Activated CD8-positive, alpha-beta memory T cell treated with anti-CD3 and anti-CD28 coated beads, Interleukin-2, amount 50 U/mL, for 1 hour (primary cell): ENCODE measurements at regions not wholly inside any gene's neighbourhood (a gene's known extent, or its start where the extent isn't known, plus 50 kb on each side); places are given as distances from the start of the nearest gene placed in this dataset.
A peak's percentile ranks its signal among the peaks of the same experiment; 100 is the strongest.

Experiments used
- DNase-seq: peaks from one replicate; pipeline ENCODE4 v3.0.0-alpha.2; 2020; ENCODE audit errors: extremely low read depth

DNA sequence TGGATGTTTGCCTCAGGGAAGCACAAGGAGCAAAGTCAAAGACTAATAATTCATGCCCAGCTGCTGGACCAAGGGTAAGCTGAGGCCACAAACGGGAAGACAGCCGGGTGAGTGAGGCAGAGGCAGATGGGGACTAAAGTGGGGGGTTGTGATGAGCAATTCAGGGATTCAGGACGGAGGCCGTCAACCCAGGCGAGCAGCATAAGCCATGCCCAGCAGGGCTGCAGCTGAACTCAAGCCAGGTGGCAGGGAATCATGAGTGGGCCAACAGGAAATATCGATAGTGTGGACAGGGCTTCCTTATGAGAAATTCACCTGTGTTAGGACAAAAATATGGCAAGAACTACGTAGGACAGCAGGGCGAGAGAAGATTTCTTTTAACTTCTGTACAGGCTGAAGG is 246.8 kb downstream of the CDC5L start:
- DNase-seq = no peak

DNA sequence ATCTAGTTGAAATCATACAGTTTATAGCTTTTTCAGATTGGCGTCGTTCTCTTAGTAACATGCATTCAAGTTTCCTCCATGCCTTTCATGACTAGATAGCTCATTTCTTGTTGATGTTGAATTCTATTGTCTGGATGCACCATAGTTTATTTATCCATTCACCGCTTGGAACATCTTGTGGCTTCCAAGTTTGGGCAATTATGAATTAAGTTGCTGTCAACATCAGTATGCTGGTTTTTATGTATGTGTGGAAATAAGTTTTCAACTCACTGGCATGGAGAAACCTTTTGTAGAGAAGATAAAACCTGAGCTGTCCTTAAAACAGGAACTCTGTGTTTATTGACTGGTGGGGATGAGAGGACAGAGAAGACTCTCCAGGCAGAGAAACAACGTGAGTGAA is 248.0 kb downstream of the CDC5L start:
- no peak for DNase-seq

DNA sequence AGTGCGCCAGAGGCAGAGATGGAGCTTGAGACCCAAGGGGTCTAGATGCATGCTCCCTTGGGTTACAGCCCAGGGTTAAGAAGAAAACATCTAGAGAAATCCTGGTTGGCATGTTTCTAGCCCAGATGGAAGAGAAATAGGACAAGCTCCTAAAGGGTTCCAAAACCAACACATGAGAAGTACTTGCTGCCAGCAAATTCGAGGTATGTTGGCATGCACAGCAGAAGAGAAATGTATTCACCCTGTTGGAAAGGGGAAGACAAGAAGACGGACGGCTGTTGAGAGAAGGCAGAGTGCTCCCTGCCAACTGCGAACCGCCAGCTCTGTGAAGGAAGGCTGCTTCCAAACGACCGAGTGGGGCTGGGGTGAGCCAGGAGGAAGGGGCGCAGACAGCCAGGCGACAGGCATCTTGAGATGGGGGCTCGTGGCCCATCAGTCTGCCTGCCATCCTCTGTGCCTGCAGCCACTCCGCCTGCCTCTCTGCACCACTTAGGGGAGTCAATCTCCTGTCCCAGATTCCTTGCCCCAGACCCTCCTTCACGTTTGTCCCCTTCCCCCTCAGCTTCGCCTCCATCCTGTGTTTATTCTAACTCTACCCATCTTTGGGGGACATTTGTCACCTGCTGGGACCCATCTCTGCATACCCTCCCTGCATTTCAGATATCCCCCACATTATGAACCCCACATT is 249.2 kb downstream of the CDC5L start:
- no peak for DNase-seq

DNA sequence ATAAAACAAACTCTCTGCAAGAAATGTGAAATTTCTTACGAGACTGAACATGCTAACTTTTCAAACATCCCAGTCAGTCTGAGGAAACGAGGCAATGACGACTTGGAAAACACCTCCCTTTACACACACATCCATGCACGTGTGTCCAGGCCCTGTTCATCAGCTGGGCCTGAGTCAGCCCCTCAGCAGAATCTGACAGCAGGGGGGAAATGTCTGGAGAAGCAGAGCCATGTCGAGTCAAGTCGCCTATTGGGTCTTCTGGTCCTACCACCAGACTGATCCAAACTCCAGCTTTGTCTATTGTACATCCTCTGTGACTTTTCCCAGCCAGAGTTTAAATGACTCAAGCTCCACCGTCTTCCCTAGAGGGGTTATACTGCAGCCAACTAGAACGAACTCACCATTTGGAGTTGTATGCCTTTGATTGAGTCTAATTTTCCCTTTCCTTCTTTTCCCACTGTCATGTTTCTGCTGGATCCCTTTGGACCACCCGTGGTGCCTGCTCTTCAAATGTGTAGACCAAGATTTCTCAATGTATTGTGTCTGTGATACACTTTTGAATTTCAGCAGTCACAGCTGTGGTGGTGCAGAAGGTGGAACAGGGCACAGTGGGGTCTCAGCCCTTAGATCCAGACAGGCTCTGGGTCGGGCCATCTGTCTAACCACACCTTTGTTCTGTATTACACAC is 254.0 kb downstream of the CDC5L start:
- no peak for DNase-seq

DNA sequence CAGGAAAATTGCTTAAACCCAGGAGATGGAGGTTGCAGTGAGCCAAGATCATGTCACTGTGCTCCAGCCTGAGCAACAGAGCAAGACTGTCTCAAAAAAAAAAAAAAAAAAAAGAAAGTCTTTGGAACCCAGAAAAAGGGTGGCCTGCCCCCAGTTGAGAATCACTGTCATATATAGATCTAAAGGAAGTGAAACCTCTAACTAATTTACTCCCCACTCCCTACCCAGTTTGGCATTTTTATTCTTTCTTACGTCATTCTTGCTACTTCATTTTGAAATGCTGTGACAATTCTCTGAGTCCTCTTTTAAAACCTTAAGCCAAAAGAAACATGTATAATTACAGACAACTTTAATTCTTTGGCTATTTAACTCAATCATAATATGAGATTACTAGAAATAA is 254.8 kb downstream of the CDC5L start:
- DNase-seq = no peak

DNA sequence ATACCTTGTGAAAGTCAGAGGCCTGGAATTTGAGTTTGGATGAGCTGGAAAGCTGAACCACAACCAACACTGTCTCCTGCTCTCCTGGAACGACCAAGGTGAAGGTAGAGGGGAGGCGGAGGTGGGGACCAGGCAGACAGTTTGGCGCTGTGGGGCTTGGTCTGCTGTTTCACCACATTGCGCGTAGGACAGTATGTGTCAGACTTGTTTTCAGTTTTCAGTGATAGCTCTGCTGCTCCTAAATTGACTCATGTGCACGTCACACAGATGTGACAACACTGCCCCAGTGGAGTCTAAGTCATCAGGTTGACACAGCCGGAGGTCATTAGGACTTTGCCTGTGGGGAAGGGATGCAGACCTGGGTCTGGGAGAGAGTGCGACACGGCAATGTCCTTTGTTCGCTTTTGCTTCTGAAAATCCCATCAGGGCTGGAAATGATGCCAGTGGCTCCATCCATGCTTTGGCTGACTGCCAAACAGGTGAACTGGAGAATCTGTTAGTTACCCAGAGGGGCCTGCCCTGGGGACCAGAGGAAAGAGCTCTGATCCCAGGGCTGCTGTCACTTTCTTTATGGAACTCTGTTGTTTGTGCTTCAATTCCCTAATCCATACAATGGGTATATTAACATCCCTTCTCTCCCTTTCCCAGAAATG is 255.5 kb downstream of the CDC5L start:
- no peak for DNase-seq

DNA sequence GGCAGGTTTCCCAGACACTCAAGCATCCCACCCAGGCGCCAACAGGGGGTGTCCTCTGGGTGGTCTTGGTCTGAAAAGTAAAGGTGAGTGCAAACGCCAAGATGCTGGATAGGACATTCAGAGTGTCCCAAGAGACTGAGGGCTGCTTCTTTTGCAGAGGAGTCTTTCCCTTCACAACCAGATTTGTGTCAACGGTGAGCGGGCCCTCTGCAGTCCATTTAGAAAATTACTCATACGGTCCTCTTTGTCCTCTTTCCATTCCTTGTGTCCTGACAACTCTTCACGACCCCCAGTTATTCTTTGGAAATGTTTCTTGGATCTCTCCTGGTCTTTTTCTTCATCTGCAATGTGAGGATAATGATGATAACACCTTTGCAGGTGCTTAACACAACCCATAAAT is 257.8 kb downstream of the CDC5L start:
- no peak for DNase-seq

DNA sequence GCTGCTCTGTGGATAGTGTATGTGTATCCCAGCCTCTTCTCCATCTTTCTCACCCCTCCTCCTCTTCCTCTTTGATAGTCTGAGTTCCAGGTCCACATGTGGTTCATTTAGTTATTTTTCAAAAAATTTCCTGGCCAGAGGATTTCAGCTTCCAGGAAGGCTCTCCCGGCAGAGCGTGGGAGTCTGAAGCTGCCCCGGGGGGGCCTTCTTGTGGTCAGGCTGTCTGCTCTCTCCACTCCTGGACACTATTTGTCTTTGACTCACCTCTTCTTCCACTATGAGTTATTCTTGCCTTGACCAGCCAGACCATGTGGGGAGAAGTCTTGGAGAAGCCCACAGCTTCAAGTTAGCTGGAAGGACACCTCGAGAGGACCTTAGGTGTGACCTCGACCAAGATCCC is 258.8 kb downstream of the CDC5L start:
- DNase-seq = no peak

DNA sequence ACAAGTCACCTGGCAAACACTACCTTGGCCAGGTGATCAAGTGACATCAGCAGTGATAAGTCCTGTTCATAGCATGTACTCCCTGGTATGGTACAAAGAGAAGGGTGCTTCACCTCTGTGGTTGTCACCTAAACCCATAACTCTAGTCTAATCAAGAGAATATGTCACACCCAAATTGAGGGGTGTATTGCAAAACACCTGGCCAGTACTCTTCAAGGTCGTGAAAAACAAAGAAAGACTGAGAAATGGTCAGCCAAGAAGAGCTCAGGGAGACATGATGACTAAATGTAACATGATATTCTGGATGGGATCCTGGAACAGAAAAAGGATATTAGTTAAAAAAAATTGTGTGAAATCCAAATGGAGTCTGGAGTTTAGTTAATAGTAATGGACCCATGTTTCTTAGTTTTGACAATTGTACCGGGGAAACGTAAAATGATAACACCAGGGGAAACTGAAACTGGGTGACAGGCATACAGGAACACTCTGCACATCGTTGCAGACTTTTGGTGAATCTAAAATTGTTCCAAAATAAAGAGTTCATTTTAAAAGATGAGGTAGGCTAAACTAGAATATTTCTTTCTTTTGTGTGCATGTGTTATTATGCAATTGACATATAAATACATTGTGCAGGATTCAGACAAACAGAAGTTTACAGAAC is 262.0 kb downstream of the CDC5L start:
- DNase-seq = no peak

DNA sequence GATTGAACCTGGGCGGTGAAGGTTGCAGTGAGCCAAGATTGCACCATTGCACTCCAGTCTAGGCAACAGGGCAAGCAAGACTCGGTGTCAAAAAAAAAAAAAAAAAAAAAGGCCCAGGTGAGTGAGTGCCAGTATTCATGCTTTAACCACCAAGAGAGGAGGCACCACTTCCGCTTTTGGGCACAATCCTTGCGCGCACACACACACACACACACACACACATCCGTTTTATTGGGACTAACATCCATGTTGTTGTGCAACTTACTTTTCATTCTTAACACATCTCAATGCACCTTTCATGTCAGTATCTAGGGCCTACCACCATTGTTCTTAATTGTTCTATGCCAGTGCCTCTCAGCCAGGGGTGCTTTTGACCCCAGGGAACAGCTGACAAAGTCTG is 263.0 kb downstream of the CDC5L start:
- DNase-seq = no peak

DNA sequence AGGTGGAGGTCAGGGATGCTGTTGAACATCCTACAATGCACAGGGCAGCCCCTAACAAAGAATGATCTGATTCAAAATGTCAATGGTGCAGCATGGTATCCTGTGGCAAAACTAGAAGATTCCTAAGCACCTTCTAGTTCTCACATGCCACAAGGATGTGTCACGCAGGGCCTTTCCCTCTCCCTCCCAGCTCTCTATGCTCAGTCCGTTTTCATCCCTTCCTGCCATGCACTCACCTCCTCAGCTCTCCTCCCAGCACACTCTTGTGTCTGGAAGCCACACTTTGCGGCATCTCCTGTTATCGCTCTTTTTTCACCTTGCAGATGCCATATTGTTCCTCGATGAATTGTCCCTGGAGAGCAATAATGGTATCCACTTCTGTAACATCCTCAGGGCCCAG is 263.4 kb downstream of the CDC5L start:
- DNase-seq = no peak

DNA sequence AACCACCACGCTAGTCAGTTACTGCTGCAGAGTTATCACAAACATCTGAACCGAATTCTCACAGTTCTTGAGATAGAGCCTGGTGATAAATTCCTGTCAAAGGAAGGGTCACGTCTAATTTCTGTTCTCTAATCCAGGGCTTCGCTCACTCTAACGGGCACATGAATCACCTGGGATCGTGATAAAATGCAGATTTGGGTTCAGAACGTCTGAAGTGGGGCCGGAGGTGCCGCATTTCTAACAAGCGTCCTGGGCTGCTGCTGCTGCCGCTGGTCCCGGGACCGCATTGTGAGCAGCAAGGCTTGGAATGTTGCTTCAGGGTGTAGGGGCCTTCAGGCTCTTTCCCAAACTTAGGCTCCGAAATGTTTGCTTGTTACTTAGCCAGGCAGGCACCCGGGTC is 264.1 kb downstream of the CDC5L start:
- DNase-seq = no peak

DNA sequence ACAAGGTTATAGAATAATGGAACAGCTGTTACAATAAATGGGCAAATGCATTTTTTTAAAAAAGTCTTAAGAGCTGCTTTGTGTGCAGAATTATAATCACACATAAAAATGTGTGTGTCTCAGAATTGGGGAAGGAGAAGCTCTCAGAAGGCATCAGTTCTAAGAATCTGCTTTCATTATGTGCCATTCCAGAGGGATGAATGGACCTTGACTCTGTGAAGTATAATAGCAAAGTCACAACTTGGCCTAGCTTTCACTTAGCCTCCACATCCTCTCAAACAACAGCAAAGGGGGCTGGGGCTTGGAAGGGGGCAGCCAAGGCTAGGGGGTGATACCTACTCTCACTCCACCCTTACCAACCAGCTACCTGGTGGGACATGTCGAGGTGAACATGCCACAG is 265.0 kb downstream of the CDC5L start:
- no peak for DNase-seq

DNA sequence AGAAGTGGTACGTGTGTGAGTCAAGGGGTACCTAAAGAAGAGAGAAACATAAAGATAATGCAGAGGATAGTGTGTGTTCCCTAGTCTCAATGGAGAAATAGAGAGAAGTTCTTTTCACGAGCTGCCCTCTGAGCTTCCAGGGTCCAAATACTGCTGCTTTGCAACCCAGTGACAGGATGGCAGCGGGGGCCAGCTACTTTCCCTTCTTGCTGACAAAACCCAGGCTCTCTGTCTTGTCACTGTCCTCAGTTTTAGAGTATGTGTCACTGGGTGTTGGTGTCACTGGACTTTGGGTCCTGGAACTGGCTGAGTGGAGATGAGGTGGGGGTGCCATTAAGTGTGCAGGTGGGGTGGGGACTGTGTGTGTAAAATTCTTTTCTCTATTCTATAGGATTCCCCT is 265.6 kb downstream of the CDC5L start:
- no peak for DNase-seq

DNA sequence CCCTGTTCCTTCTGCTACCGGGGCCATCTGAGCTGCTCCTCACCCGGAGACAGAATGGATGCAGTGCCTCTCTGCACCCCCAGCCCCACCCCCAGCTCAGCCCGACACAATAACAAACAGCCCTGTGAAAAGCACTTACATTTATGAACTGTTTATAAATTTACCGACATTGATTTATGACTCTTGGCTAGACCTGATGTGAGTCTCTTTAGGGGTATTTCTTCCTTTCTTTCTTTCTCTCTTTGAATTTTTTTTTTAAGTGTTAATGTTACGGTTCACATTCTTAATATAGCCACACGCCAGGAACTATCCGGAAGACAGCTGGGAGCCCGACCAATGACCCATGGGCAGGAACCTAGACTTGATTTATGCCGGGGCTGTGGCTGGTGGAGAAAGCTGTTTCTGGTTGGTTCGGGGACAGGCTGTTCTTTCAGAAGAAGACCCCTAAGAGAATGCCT is 266.3 kb downstream of the CDC5L start:
- DNase-seq = no peak

DNA sequence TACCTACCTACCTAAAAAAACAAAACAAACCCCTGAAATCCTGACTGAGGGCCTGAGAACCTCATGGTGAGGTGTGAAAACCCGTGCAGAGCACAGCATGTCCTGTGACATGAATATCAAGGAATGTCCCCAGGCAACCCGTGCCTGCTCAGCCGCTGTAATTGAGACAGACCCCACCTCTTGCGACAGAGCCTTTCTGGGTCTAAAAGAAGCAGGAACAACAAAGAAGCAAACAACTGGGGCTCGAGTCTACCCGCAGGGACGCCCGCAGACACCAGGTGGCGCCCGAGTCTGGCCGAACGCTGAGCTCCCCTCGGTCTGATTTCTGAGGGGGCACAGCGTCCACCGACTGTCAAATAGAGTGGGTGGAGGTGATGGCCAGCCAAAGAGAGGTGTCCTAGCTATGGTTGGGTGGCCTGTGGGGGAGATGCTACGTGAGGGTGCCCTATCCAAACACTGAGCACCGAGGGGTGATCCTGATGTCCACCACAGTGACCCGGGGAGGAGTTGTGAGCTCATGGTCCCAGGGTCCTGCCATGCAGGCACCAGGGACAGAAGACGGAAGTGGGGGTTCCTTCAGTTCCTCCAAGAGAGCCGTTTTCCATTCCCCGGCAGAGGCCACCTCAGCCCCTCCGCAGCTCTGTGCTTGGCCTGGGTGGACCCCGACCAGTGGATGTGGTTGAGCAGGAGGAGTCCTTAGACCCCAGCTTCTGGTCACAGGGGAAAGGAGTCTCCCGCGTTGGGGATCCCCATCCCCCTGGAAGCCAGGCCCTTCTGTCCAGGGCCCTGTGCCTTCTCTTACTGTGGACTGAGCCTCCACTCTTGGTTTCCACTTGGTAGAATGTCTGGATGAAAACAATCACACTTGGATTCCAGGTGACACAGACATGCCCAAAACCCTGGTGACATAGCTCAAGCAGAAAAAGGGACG is 268.2 kb downstream of the CDC5L start:
- peak; percentile 35 for DNase-seq

DNA sequence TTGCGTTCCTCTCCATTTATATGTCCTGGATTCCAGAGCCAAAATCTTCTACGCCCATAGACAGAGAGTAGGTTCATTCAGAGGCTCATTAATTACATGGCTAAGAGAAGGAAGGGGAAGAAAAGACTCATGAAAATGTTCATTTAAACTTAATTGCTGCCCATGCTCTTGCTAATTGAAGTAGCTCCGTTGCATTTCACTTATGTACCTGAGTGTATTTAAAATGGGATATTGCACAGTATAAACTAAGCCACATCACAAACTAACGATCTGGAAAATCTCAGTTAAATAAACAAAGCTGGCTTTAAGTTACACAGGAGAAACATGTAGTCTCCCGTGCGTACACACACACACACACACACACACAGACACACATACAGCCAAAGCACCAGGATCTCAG is 269.2 kb downstream of the CDC5L start:
- DNase-seq = no peak

DNA sequence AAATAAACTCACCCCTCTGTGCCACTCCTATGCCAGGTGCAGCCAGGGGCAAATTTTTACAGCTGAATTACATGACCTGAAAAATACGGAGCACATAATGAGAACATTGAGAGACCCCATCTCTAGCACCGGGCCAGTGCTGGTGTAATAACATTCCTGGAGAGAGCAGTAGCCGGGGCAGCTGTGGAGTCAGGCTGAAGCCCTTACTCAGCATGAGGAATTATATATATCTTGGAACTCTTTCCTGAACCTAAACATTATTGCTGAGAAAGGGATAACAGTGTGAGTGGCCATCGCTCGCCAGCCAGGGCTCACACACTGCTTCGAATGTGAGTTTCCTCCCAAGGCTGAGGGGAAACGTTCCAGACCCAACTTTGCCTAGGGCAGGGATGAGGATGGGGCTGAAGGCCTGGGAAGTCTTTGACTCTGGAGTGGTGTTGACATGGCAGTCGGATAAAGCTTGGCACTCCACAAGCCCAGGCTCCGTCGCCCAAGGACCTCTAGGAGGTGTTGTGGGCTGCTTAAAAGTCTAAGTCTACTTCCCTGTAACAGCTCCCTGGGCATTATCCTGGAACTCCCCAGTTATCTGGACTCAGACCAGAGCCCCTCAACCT is 269.8 kb downstream of the CDC5L start:
- no peak for DNase-seq

DNA sequence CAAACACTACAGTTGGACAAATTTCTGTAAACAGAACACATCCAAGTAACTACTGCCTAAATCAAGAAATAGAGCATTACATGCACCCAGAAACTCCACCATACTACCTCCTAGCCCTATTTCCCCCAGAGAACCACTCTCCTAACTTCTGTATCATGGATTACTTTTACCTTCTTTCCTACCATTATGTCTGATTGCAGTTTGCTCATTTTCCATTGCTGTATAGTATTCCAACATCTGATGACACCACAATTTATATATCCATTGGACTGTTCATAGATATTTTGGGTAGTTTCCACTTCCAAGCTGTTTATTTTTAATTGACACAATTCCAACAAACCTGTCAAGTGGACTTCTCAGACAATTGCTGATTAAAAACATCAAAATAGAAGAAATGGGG is 271.1 kb downstream of the CDC5L start:
- DNase-seq = no peak

DNA sequence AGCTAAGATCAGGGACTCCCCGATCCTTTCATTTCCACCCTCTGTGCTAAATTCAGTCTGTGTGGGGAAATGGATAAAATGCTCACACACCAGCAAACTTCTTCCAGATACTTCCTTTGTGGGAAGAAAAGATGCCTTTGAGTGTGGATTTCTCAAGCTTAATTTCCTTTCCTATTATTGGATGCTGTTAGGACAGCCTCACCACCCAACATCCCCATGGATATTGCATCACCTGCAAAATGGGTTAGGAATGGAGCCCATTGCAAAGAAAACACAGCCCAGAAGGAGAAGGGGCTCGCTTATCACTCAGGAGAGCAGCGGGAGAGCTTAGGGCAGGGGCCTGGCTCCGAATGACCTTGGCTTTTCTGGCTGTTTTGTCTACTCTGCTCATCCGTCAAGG is 272.2 kb downstream of the CDC5L start:
- DNase-seq = no peak

DNA sequence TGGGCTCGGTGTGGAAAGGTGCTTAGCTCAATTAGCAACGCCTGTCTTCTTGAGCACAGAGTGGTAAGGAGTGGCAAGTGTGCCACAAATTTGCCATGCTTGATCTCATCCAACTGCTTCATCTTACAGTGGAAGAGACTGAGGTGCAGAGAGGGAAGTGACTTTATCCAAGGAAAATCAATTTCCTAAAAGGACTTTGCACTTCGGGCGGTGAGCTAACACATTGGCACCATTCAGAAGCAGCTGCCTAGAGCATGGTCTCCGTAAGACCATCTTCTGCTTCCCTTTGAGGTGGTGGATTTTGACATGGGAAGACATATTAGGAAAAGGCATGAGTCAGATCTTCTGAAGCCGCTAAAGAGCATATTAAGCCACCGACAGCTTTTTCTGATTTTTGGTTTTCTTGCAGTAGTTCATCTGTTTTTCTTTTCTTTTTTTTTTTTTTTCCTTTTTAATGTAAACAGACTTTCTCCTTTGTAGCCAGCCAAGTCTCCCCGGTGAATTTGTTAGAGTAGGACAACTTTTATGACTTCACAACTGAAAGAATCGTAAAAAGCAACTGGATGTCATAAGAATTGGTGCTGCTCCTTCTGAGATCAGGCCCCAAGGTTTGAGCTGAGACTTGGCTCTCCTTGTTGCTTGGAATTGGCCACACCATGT is 273.2 kb downstream of the CDC5L start:
- no peak for DNase-seq
